ENCODE measurements at regions not wholly inside any gene's neighbourhood (a gene's known extent, or its start where the extent isn't known, plus 50 kb on each side); places are given as distances from the start of the nearest gene placed in this dataset.

GRCh38 chr7:106770191-106770590 lies 94.9 kb upstream of the PIK3CG start:
- DNase-seq (ENCODE audit: low read depth) = peak; percentile 81
- TF ChIP-seq CTCF (IDR thresholded peaks at IDR 0.05; ENCODE audit: insufficient read depth, low read depth, low read length) = no peak
- no peak overlapping the region for H3K4me3 ChIP-seq (ENCODE audit: low read depth, low read length)

GRCh38 chr7:106772655-106773108 lies 92.4 kb upstream of the PIK3CG start:
- TF ChIP-seq CTCF (IDR thresholded peaks at IDR 0.05; ENCODE audit: insufficient read depth, low read depth, low read length) = no peak

GRCh38 chr7:106773228-106773627 lies 91.9 kb upstream of the PIK3CG start:
- TF ChIP-seq CTCF (IDR thresholded peaks at IDR 0.05; ENCODE audit: insufficient read depth, low read depth, low read length) = no peak
- no peak for DNase-seq (ENCODE audit: low read depth)
- no peak overlapping the region for H3K4me3 ChIP-seq (ENCODE audit: low read depth, low read length)

More at GRCh38 chr7:106772655-106773108, 92.4 kb upstream of the PIK3CG start:
- H3K4me3 ChIP-seq (ENCODE audit: low read depth, low read length) = no peak overlapping the region
- DNase-seq (ENCODE audit: low read depth) = peak; percentile 79

GRCh38 chr7:106773721-106774120 lies 91.4 kb upstream of the PIK3CG start:
- no peak overlapping the region for H3K4me3 ChIP-seq (ENCODE audit: low read depth, low read length)
- DNase-seq (ENCODE audit: low read depth) = no peak
- no peak for TF ChIP-seq CTCF (IDR thresholded peaks at IDR 0.05; ENCODE audit: insufficient read depth, low read depth, low read length)

DNA sequence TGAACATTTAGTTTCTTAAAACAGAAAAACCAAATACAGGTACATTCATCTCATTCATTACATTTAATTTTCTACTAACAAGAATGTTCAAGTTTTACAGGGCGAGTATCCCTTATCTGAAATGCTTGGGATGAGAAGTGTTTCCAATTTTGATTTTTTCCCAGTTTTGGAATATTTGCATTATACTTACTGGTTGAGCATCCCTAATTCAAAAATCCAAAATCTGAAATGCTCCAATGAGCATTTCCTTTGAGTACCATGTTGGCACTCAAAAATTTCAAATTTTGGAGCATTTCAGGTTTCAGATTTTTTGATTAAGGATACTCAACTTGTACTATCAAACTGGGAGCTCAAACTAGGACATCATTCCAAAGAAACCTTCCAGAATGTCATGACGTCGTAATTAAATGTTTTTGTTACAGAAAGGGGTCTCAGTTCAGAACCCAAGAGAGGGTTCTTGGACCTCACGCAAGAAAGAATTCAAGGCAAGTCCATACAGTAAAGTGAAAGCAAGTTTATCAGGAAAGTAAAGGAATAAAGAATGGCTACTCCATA lies 90.8 kb upstream of the PIK3CG start:
- H3K4me3 ChIP-seq (ENCODE audit: low read depth, low read length) = no peak overlapping the region
- TF ChIP-seq CTCF (IDR thresholded peaks at IDR 0.05; ENCODE audit: insufficient read depth, low read depth, low read length) = no peak
- DNase-seq (ENCODE audit: low read depth) = no peak

- peak overlapping the region; percentile 17 for H3K4me3 ChIP-seq (ENCODE audit: low read depth, low read length)
- no peak for TF ChIP-seq CTCF (IDR thresholded peaks at IDR 0.05; ENCODE audit: insufficient read depth, low read depth, low read length)
- DNase-seq (ENCODE audit: low read depth) = peak; percentile 80
Observed at GRCh38 chr7:106774768-106775551, 90.1 kb upstream of the PIK3CG start.

Measured in fibroblast of villous mesenchyme (primary cell).